Cardiac muscle cell (in vitro differentiated cells and primary cell): ENCODE measurements at regions not wholly inside any gene's neighbourhood (a gene's known extent, or its start where the extent isn't known, plus 50 kb on each side); places are given as distances from the start of the nearest gene placed in this dataset.
A peak's percentile ranks its signal among the peaks of the same experiment; 100 is the strongest.

ENCODE experiments used
- DNase-seq, 2 donors: peaks; one replicate each; pipeline versions ENCODE4 v3.0.0 to v3.0.0-alpha.2; 2010 to 2017; ENCODE audit warnings: low read depth in 1 of 2, low spot score in 1 of 2
- H3K27ac ChIP-seq: fragments of 200-600 bp; sonication (generic); 2 replicates; pipeline ENCODE4 v1.5.1; 2016
- H3K27me3 ChIP-seq: fragments of 200-600 bp; sonication (generic); 2 replicates; pipeline ENCODE4 v1.6.0; 2016; ENCODE audit warnings: control low read depth
- H3K36me3 ChIP-seq: fragments of 200-600 bp; sonication (generic); 2 replicates; pipeline ENCODE4 v1.5.1; 2016; ENCODE audit warnings: control low read depth
- H3K4me1 ChIP-seq: fragments of 200-600 bp; sonication (generic); 2 replicates; pipeline ENCODE4 v1.8.1; 2017; ENCODE audit warnings: low read depth, mild to moderate bottlenecking, mixed run types
- H3K4me3 ChIP-seq: fragments of 200-600 bp; sonication (generic); 2 replicates; pipeline ENCODE4 v1.5.1; 2016; ENCODE audit warnings: mild to moderate bottlenecking
- H3K9me3 ChIP-seq: fragments of 200-600 bp; sonication (generic); 2 replicates; pipeline ENCODE4 v1.5.1; 2017; ENCODE audit warnings: low read depth, mild to moderate bottlenecking, control low read depth
- CTCF ChIP-seq: IDR thresholded peaks from 2 replicates; pipeline ENCODE4 v1.5.1; 2012; ENCODE audit warnings: low read depth, mild to moderate bottlenecking, low read length

DNA sequence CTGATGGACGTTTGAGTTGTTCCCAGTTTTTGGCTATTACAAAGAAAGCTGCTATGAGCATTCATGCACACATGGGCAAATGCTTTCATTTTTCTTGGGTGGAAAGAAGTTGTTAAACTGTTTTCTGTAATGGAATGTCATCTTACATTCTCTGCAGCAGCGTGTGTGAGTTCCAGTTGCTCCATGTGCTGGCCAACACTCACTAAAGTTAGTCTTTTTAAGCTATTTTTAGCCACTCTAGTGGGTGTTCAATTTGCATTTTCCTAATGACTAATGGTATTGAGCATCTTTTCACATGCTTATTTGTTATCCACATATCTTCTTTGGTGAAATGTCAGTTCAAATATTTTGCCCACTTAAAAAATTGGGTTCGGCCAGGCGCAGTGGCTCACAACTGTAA, 82.8 kb upstream of the COL13A1 start:
- no peak for DNase-seq
- Histone ChIP-seq H3K4me3 (no peak overlapping the region), H3K9me3 (no peaks in the 10 kb centered on the region), H3K27ac (no peak overlapping the region), H3K27me3 (no peaks in the 10 kb centered on the region), H3K4me1 (peaks cover 31% of the 10 kb centered on the region), H3K36me3 (no peaks in the 10 kb centered on the region)
- TF ChIP-seq CTCF, result no peak

DNA sequence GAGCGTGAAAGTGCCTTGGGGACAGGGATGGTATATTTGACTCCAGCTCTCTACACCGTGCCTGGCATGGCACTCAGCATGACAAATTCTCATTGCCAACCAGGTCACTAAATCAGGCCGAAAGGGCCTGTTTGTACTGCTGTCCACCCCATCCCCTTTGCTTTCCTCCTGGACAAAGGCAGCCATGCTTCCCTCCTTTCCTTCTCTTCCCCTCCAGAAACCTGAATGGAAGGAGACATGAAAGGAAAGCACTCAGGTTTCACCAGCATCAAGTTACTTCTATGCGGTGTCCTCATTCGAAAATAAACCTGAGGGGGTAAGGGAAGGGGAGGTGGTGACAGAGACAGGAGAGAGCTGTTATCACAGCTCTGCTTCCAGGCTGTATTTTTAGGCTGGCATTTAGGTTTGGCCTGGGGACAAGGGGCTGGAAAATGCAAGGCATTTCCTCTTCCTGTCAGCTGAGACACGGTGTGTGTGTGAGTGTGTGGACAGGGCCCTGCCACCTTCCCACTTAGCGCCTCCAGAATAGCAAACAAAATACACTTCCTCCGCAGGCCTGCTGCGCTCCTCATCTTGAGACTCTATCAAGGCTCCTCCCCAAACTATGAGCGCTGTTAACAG, 79.9 kb upstream of the COL13A1 start:
- H3K4me1 ChIP-seq, result peaks cover 19% of the 10 kb centered on the region
- no peak for TF ChIP-seq CTCF
- peak overlapping the region; percentile 84 for H3K27ac ChIP-seq
- peak; percentile 79 to 93 for DNase-seq
- H3K36me3 ChIP-seq, result no peaks in the 10 kb centered on the region
- H3K9me3 ChIP-seq, result no peaks in the 10 kb centered on the region
- H3K27me3 ChIP-seq, result no peaks in the 10 kb centered on the region
- H3K4me3 ChIP-seq, result no peak overlapping the region

DNA sequence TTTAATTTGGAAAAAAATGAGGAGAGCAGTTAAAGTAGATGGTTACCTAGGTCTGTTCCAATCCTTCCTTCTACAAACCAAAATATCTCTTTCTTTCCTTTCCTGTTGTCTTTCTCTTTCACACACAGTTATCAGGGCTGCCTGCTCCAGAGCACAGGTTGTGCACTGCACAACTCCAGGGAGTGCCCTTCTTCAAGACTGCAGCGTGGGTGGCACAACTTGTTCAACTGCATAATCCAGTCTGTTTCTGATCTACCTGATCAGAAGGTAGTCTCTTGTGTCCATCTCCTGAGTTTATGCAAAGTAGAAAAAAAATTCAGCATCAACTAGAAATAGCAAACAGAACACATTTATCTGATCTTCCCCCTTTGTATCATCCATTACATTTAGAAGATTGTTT, 78.1 kb upstream of the COL13A1 start:
- no peaks in the 10 kb centered on the region for H3K36me3 ChIP-seq
- DNase-seq, result no peak
- H3K4me1 ChIP-seq, result peaks cover 31% of the 10 kb centered on the region
- H3K27ac ChIP-seq, result no peak overlapping the region
- H3K4me3 ChIP-seq, result no peak overlapping the region
- H3K9me3 ChIP-seq, result no peaks in the 10 kb centered on the region
- no peak for TF ChIP-seq CTCF
- no peaks in the 10 kb centered on the region for H3K27me3 ChIP-seq

DNA sequence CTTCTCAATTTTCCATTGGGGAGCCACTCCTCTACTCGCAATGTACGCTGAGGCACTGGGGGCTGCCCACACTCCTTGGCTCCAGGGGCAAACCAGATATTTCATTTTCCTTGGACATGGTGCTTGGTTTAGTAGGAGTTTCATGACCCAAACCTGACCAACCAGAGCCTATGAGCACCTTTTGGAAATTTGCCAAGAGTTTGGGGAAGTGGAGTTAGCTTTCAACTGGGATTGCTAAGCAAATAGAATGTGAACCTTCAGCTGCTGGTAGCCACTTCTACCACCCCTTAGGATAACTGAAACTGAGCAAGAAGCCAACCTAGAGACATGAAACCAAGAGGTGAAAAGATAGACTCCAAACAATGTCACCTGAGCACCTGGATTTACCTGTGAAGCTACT, 74.9 kb upstream of the COL13A1 start:
- no peak for TF ChIP-seq CTCF
- Histone ChIP-seq H3K36me3 (no peaks in the 10 kb centered on the region), H3K27me3 (no peaks in the 10 kb centered on the region)

GRCh38 chr10:69728335-69728870, 73.3 kb upstream of the COL13A1 start:
- peak in 1 of 2 donors; percentile 37 for DNase-seq
- no peaks in the 10 kb centered on the region for H3K36me3 ChIP-seq
- no peaks in the 10 kb centered on the region for H3K9me3 ChIP-seq
- H3K27ac ChIP-seq, result peak overlapping the region; percentile 63
- H3K4me1 ChIP-seq, result peaks cover 34% of the 10 kb centered on the region
- no peak overlapping the region for H3K4me3 ChIP-seq
- no peaks in the 10 kb centered on the region for H3K27me3 ChIP-seq
- no peak for TF ChIP-seq CTCF

More for the DNA sequence above, 74.9 kb upstream of the COL13A1 start:
- Histone ChIP-seq H3K4me1 (peaks cover 44% of the 10 kb centered on the region), H3K4me3 (no peak overlapping the region), H3K9me3 (no peaks in the 10 kb centered on the region), H3K27ac (no peak overlapping the region)
- DNase-seq, result no peak
